ENCODE measurements at regions not wholly inside any gene's neighbourhood (a gene's known extent, or its start where the extent isn't known, plus 50 kb on each side); places are given as distances from the start of the nearest gene placed in this dataset.

- Mint-ChIP-seq H3K27ac (no peak overlapping the region), H3K9me3 (peaks cover 0 to 4% (median 1%) of the 10 kb centered on the region in 3 donors), H3K27me3 (no peaks in the 10 kb centered on the region), H3K36me3 (no peaks in the 10 kb centered on the region), H3K4me1 (no peaks in the 10 kb centered on the region), H3K4me3 (no peak overlapping the region)
These were observed 521.1 kb upstream of the MGAT4C start for GRCh38 chr12:86777325-86777724.

DNA sequence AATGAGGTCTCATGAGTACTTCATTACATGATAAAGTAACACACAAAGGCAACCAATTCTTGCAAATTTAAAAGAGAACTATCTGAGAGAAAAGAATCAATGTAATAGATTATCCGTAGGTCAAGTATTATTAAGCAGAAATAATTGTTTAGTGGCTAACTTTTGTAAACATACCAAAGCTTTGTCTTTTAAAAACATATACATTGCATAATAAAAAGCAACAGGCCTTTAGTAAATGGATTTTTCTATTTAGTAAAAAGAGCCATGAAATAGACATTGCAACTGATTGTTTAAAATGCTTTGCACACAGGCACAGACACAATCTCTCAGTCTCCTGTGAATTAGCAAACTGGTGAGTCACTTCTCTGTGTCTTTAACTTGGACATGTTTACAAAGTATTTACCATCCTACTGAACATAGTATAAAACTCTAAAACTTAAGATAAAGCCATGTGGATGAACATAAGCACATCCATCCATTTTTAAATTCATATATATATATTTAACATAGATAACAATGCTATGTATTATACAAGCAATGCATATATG lies 518.7 kb upstream of the MGAT4C start:
- Mint-ChIP-seq H3K4me1 (no peaks in the 10 kb centered on the region), H3K27ac (no peak overlapping the region), H3K27me3 (no peaks in the 10 kb centered on the region), H3K4me3 (no peak overlapping the region), H3K36me3 (no peaks in the 10 kb centered on the region), H3K9me3 (peaks cover 0 to 2% (median 1%) of the 10 kb centered on the region in 3 donors)

- Mint-ChIP-seq H3K4me1 (no peaks in the 10 kb centered on the region), H3K27ac (no peak overlapping the region), H3K4me3 (no peak overlapping the region), H3K9me3 (peaks cover 0 to 3% (median 0%) of the 10 kb centered on the region in 3 donors), H3K36me3 (no peaks in the 10 kb centered on the region), H3K27me3 (no peaks in the 10 kb centered on the region)
These were observed 516.5 kb upstream of the MGAT4C start for GRCh38 chr12:86772696-86773095.

- H3K27me3 Mint-ChIP-seq, result no peaks in the 10 kb centered on the region
- peaks cover 0 to 3% (median 0%) of the 10 kb centered on the region in 3 donors for H3K9me3 Mint-ChIP-seq
- no peaks in the 10 kb centered on the region for H3K4me1 Mint-ChIP-seq
- H3K4me3 Mint-ChIP-seq, result no peak overlapping the region
- H3K27ac Mint-ChIP-seq, result no peak overlapping the region
- H3K36me3 Mint-ChIP-seq, result no peaks in the 10 kb centered on the region
These were observed 514.7 kb upstream of the MGAT4C start for GRCh38 chr12:86770871-86771270.

GRCh38 chr12:86748894-86749293 lies 492.7 kb upstream of the MGAT4C start:
- Mint-ChIP-seq H3K27me3 (peaks cover 1% of the 10 kb centered on the region), H3K27ac (no peak overlapping the region), H3K4me3 (no peak overlapping the region), H3K9me3 (no peaks in the 10 kb centered on the region), H3K36me3 (no peaks in the 10 kb centered on the region), H3K4me1 (no peaks in the 10 kb centered on the region)

DNA sequence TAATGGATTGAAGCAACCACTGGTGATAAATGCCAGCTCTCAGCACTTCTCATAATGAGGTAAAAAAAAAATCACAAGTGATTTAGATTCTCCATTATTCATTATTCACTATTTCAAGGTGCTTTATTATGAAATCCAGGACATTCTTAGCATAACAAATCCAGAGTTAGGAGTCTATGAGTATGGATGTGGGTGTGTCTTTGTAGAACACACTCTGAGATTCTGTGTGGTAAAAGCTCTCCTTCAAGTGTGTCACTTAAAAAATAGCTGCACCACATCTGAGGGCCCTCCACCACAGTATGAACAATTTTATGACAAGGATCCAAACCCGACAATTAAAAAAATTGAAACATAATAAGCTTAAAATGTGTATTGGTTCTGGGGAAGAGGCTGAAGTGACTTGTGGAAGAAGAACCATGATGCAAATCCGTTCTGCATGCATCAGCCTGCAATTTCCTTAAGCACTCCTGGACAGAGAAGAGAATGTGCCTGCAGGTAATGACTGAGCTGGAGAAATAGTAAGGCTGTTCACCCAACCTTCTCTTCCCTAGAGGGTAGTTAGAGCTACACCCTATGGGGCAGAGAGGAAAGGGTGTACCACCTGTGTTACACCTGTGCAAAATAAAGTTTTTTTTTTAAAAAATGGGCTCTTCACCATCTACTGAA lies 488.5 kb upstream of the MGAT4C start:
- Mint-ChIP-seq H3K4me3 (no peak overlapping the region), H3K4me1 (no peaks in the 10 kb centered on the region), H3K9me3 (no peaks in the 10 kb centered on the region), H3K27me3 (peaks cover 1% of the 10 kb centered on the region), H3K36me3 (no peaks in the 10 kb centered on the region), H3K27ac (no peak overlapping the region)

- no peaks in the 10 kb centered on the region for H3K4me1 Mint-ChIP-seq
- no peak overlapping the region for H3K4me3 Mint-ChIP-seq
- H3K9me3 Mint-ChIP-seq, result no peaks in the 10 kb centered on the region
- peaks cover 1% of the 10 kb centered on the region for H3K27me3 Mint-ChIP-seq
- H3K36me3 Mint-ChIP-seq, result no peaks in the 10 kb centered on the region
- no peak overlapping the region for H3K27ac Mint-ChIP-seq
These were observed 487.8 kb upstream of the MGAT4C start for GRCh38 chr12:86743875-86744536.

- H3K27me3 Mint-ChIP-seq, result peaks cover 1% of the 10 kb centered on the region
- H3K36me3 Mint-ChIP-seq, result no peaks in the 10 kb centered on the region
- no peaks in the 10 kb centered on the region for H3K9me3 Mint-ChIP-seq
- no peak overlapping the region for H3K27ac Mint-ChIP-seq
- H3K4me1 Mint-ChIP-seq, result no peaks in the 10 kb centered on the region
- no peak overlapping the region for H3K4me3 Mint-ChIP-seq
These were observed 485.3 kb upstream of the MGAT4C start for GRCh38 chr12:86741531-86741930.

DNA sequence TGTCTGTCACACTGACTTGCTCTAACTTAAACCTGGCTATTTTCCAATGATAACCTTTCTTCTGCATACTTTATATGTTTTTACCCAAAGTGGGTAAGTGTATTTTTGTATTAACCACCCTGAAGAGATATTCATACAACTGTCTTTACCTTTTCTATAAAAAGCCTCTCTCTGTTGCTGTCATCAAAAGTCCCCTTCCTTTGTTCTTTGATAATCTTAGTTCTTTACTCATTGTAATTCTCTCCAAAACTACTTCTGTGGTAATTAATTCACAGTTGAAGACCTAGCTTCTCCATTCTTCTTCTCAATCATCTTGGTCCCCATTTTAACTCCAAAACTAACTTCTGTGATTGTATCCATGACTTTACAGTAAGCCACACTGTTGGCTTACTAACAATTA lies 479.7 kb upstream of the MGAT4C start:
- no peak overlapping the region for H3K27ac Mint-ChIP-seq
- H3K9me3 Mint-ChIP-seq, result no peaks in the 10 kb centered on the region
- no peaks in the 10 kb centered on the region for H3K36me3 Mint-ChIP-seq
- no peak overlapping the region for H3K4me3 Mint-ChIP-seq
- H3K27me3 Mint-ChIP-seq, result no peaks in the 10 kb centered on the region
- H3K4me1 Mint-ChIP-seq, result no peaks in the 10 kb centered on the region

- Mint-ChIP-seq H3K4me3 (no peak overlapping the region), H3K9me3 (no peaks in the 10 kb centered on the region), H3K4me1 (no peaks in the 10 kb centered on the region), H3K36me3 (no peaks in the 10 kb centered on the region), H3K27ac (no peak overlapping the region), H3K27me3 (no peaks in the 10 kb centered on the region)
These were observed 478.9 kb upstream of the MGAT4C start for GRCh38 chr12:86735072-86735471.

DNA sequence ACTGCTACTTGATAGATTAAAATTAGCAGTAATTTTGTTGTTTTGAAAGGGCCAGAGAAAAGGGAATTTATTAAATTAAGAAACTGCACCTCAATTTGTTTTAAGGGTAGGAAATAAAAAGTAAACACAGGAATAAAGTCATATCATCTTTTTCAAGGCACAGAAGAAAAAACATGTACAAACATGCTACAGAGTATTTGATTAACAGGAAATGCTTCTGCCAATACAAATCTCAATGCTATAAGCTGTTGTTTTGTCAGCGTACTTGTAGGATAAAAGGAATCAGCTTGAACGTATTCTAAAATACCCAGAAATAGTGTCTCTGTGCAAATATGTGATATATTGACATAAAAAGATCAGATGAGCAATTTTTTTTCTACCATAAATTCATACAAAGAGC lies 474.0 kb upstream of the MGAT4C start:
- H3K27me3 Mint-ChIP-seq, result no peaks in the 10 kb centered on the region
- H3K36me3 Mint-ChIP-seq, result no peaks in the 10 kb centered on the region
- no peaks in the 10 kb centered on the region for H3K4me1 Mint-ChIP-seq
- H3K4me3 Mint-ChIP-seq, result no peak overlapping the region
- H3K9me3 Mint-ChIP-seq, result no peaks in the 10 kb centered on the region
- H3K27ac Mint-ChIP-seq, result no peak overlapping the region

GRCh38 chr12:86729739-86730138 lies 473.5 kb upstream of the MGAT4C start:
- H3K9me3 Mint-ChIP-seq, result no peaks in the 10 kb centered on the region
- no peaks in the 10 kb centered on the region for H3K27me3 Mint-ChIP-seq
- no peaks in the 10 kb centered on the region for H3K4me1 Mint-ChIP-seq
- H3K27ac Mint-ChIP-seq, result no peak overlapping the region
- no peak overlapping the region for H3K4me3 Mint-ChIP-seq
- no peaks in the 10 kb centered on the region for H3K36me3 Mint-ChIP-seq

- no peaks in the 10 kb centered on the region for H3K9me3 Mint-ChIP-seq
- H3K27ac Mint-ChIP-seq, result no peak overlapping the region
- H3K4me3 Mint-ChIP-seq, result no peak overlapping the region
- H3K27me3 Mint-ChIP-seq, result no peaks in the 10 kb centered on the region
- no peaks in the 10 kb centered on the region for H3K4me1 Mint-ChIP-seq
- H3K36me3 Mint-ChIP-seq, result no peaks in the 10 kb centered on the region
These were observed 471.0 kb upstream of the MGAT4C start for GRCh38 chr12:86727160-86727559.

DNA sequence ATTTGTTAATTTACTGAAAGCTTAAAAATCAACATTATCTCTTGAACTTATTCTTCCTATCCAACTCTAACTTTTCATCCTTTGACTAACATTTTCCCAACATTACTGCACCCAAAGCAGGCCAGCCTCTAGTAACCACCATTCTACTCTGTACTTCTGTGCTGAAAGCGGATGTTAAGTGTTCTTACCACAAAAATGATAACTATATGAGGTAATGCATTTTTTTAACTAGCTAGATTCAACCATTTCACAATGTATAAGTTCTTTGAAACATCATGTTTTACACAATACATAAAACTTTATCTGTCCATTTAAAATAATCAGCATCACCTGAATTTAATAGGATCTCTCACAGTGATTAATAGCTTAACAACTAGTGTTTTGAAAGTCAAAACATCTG lies 468.5 kb upstream of the MGAT4C start:
- no peak overlapping the region for H3K4me3 Mint-ChIP-seq
- no peaks in the 10 kb centered on the region for H3K9me3 Mint-ChIP-seq
- no peaks in the 10 kb centered on the region for H3K4me1 Mint-ChIP-seq
- H3K27me3 Mint-ChIP-seq, result no peaks in the 10 kb centered on the region
- H3K36me3 Mint-ChIP-seq, result no peaks in the 10 kb centered on the region
- H3K27ac Mint-ChIP-seq, result no peak overlapping the region

GRCh38 chr12:86723326-86723725 lies 467.1 kb upstream of the MGAT4C start:
- H3K36me3 Mint-ChIP-seq, result no peaks in the 10 kb centered on the region
- H3K4me3 Mint-ChIP-seq, result no peak overlapping the region
- no peaks in the 10 kb centered on the region for H3K27me3 Mint-ChIP-seq
- H3K9me3 Mint-ChIP-seq, result no peaks in the 10 kb centered on the region
- no peaks in the 10 kb centered on the region for H3K4me1 Mint-ChIP-seq
- H3K27ac Mint-ChIP-seq, result no peak overlapping the region

Measured in IgD-negative memory B cell (primary cell).